Activated CD8-positive, alpha-beta T cell treated with anti-CD3 and anti-CD28 coated beads for 36 hours (primary cell): ENCODE measurements at regions not wholly inside any gene's neighbourhood (a gene's known extent, or its start where the extent isn't known, plus 50 kb on each side); places are given as distances from the start of the nearest gene placed in this dataset.
"Not testable (repeated sequence)": the region's sequence is repeated elsewhere in the genome, so short reads cannot be mapped to it uniquely, and the experiment has no call there.

Source experiments
- ATAC-seq: fragments of 200-7000 bp; cut with Tn5 transposase; one replicate; pipeline ENCODE4 v1.10.0; 2021; ENCODE audit warnings: mild to moderate bottlenecking, moderate library complexity
- CTCF ChIA-PET: fragments of 350-600 bp; sonication (Branson Sonifier 250); formaldehyde crosslinking; loops from one replicate; lab custom pipeline; 2021; ENCODE audit warnings: antibody characterized with exemption; lab: Charles Lee
- POLR2A ChIA-PET: fragments of 350-600 bp; sonication (Branson Sonifier 250); formaldehyde crosslinking; loops from one replicate; lab custom pipeline; 2021; ENCODE audit warnings: antibody characterized with exemption; lab: Charles Lee
- DNase-seq: peaks from one replicate; pipeline ENCODE4 v3.0.0-alpha.2; 2020
- H3K27ac Mint-ChIP-seq: one replicate; pipeline ENCODE4 v1.8.0; 2021; ENCODE audit warnings: mild to moderate bottlenecking, mixed read lengths
- H3K27me3 Mint-ChIP-seq: one replicate; pipeline ENCODE4 v1.8.0; 2021; ENCODE audit warnings: mixed read lengths
- H3K36me3 Mint-ChIP-seq: one replicate; pipeline ENCODE4 v1.8.0; 2021; ENCODE audit warnings: low read depth, mixed read lengths
- H3K4me1 Mint-ChIP-seq: one replicate; pipeline ENCODE4 v1.8.0; 2021; ENCODE audit warnings: low read depth, mixed read lengths
- H3K4me3 Mint-ChIP-seq: one replicate; pipeline ENCODE4 v1.8.0; 2021; ENCODE audit warnings: mild to moderate bottlenecking, moderate library complexity, mixed read lengths
- H3K9me3 Mint-ChIP-seq: one replicate; pipeline ENCODE4 v1.8.0; 2021; ENCODE audit warnings: mixed read lengths
- CTCF ChIP-seq: fragments of 200-600 bp; IDR thresholded peaks from one replicate; pipeline ENCODE4 v1.8.0; 2022; ENCODE audit warnings: antibody characterized with exemption, mild to moderate bottlenecking
- intact Hi-C: fragments of 100-400 bp; cut with micrococcal nuclease; formaldehyde crosslinking; loops from one replicate; pipeline ENCODE4 v1.10.0; 2022

- H3K27me3 Mint-ChIP-seq = no peaks in the 10 kb centered on the region
- TF ChIP-seq CTCF = no peak
- ChIA-PET CTCF (no interaction called here), POLR2A (no interaction called here)
- DNase-seq (no peak), ATAC-seq (no peak)
- H3K9me3 Mint-ChIP-seq = peaks cover 4% of the 10 kb centered on the region
- H3K27ac Mint-ChIP-seq = no peak overlapping the region
- H3K4me3 Mint-ChIP-seq = no peak overlapping the region
- intact Hi-C loops = no loop called here
- H3K4me1 Mint-ChIP-seq = no peaks in the 10 kb centered on the region
- no peaks in the 10 kb centered on the region for H3K36me3 Mint-ChIP-seq
Observed at GRCh38 chr10:65149878-65150277, 1628.7 kb downstream of the REEP3 start.

GRCh38 chr10:65166272-65166671 lies 1645.1 kb downstream of the REEP3 start:
- intact Hi-C loops = no loop called here
- no peak for ATAC-seq
- TF ChIP-seq CTCF = no peak
- H3K36me3 Mint-ChIP-seq = no peaks in the 10 kb centered on the region
- no peak overlapping the region for H3K4me3 Mint-ChIP-seq
- no peaks in the 10 kb centered on the region for H3K27me3 Mint-ChIP-seq
- CTCF ChIA-PET = no interaction called here
- no peak for DNase-seq
- POLR2A ChIA-PET = no interaction called here
- H3K9me3 Mint-ChIP-seq = peaks cover 9% of the 10 kb centered on the region
- H3K4me1 Mint-ChIP-seq = no peaks in the 10 kb centered on the region
- no peak overlapping the region for H3K27ac Mint-ChIP-seq

GRCh38 chr10:65172249-65172648 lies 1651.0 kb downstream of the REEP3 start:
- H3K36me3 Mint-ChIP-seq = no peaks in the 10 kb centered on the region
- TF ChIP-seq CTCF = no peak
- H3K9me3 Mint-ChIP-seq = peaks cover 7% of the 10 kb centered on the region
- intact Hi-C loops = no loop called here
- POLR2A ChIA-PET = no interaction called here
- CTCF ChIA-PET = no interaction called here
- no peaks in the 10 kb centered on the region for H3K4me1 Mint-ChIP-seq
- no peaks in the 10 kb centered on the region for H3K27me3 Mint-ChIP-seq
- no peak overlapping the region for H3K27ac Mint-ChIP-seq
- DNase-seq = no peak
- no peak overlapping the region for H3K4me3 Mint-ChIP-seq
- ATAC-seq = no peak

- ATAC-seq = no peak
- Mint-ChIP-seq H3K27me3 (no peaks in the 10 kb centered on the region), H3K4me1 (no peaks in the 10 kb centered on the region), H3K27ac (no peak overlapping the region), H3K36me3 (no peaks in the 10 kb centered on the region), H3K4me3 (no peak overlapping the region), H3K9me3 (peaks cover 8% of the 10 kb centered on the region)
- CTCF ChIA-PET = no interaction called here
- intact Hi-C loops = no loop called here
- no peak for TF ChIP-seq CTCF
- DNase-seq = no peak
- POLR2A ChIA-PET = no interaction called here
Observed at GRCh38 chr10:65176994-65177393, 1655.8 kb downstream of the REEP3 start.

- Mint-ChIP-seq H3K4me3 (no peak overlapping the region), H3K27ac (no peak overlapping the region), H3K4me1 (no peaks in the 10 kb centered on the region), H3K27me3 (no peaks in the 10 kb centered on the region), H3K36me3 (no peaks in the 10 kb centered on the region), H3K9me3 (peaks cover 7% of the 10 kb centered on the region)
- no peak for TF ChIP-seq CTCF
- DNase-seq (no peak), ATAC-seq (no peak)
- intact Hi-C loops = no loop called here
- POLR2A ChIA-PET = no interaction called here
- CTCF ChIA-PET = no interaction called here
Observed at GRCh38 chr10:65183236-65183635, 1662.0 kb downstream of the REEP3 start.

GRCh38 chr10:65186668-65187067 lies 1665.5 kb downstream of the REEP3 start:
- DNase-seq, H3K36me3 Mint-ChIP-seq, H3K4me1 Mint-ChIP-seq, H3K4me3 Mint-ChIP-seq, intact Hi-C loops, POLR2A ChIA-PET, H3K9me3 Mint-ChIP-seq, H3K27ac Mint-ChIP-seq, ATAC-seq, H3K27me3 Mint-ChIP-seq: not testable (repeated sequence)
- CTCF ChIA-PET = interaction anchor here (0.7 kb wide), 1 partner anchor 289 kb away, joined by 3 read pairs; no protein-coding TSS in a partner anchor
